ENCODE measurements at regions not wholly inside any gene's neighbourhood (a gene's known extent, or its start where the extent isn't known, plus 50 kb on each side); places are given as distances from the start of the nearest gene placed in this dataset.
"Not testable (repeated sequence)": the region's sequence is repeated elsewhere in the genome, so short reads cannot be mapped to it uniquely, and the experiment has no call there.

DNA sequence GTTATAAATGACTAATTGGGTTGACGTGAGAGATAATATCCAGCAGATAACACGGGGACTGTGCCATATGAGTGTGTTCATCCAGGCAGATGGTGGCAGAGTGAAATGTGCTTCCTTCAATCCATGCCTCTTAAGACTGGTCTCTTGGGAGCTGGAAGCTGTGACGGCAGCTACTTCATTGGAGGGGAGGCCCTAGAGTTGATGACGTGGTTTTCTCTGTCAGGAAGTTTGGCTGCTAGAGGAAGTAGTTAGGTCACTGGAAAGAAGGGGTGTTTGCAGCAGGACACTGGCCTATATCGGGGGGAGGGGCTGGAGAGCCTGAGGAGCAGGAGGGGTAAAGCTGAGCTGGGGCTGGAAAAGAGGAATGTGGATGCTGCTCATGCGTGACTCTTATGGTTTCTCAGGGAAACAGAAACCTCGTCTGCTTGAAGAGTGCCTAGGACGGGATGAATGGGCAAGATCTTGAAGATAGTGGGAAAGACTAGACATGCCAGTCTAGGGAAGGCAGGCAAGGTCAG is 3051.6 kb downstream of the RPIA start:
- DNase-seq, result not testable (repeated sequence)

- DNase-seq, result not testable (repeated sequence)
Observed at GRCh38 chr2:91743910-91744309, 3052.4 kb downstream of the RPIA start.

GRCh38 chr2:91744700-91745141 is 3053.2 kb downstream of the RPIA start:
- not testable (repeated sequence) for DNase-seq

GRCh38 chr2:91748902-91749301 is 3057.4 kb downstream of the RPIA start:
- DNase-seq, result no peak

DNA sequence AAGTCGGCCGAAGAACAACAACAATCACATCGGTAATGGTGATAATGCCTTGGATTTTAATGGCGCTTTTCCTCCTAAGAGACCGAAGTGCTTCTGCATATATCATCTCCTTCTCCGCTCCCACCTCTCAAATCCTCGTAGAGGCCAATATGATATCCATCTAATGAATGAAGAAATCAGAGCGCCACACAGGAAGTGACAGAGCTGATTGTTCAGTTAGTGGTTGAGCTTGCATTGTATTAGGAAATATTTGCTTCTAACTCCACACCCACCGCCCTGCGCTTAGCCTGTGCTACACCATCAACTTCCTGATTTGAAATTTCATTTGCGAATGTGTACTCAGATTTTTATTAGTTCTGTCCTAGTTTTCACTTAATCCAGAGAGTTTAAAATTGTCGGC is 3058.2 kb downstream of the RPIA start:
- not testable (repeated sequence) for DNase-seq

GRCh38 chr2:91759361-91759941 is 3068.0 kb downstream of the RPIA start:
- not testable (repeated sequence) for DNase-seq

DNA sequence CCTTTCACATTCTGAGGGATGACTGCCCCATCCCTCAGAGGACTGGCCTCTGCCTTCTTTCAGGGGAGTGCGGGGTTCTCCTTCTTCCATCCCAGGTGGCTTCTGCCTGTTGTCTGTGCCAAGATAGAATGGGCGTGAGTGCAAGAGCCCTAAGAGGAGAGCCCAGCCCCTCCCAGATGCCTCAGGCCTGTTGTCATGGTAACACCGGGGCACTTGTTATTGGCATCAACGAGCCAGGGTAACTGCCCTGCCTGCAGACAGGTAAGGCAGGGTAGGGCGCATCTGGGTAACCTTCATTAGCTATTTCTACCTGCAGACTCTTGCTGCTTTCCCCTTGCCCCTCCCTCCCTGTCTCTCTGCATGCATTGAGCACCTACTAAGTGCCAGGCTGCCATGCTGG is 3069.2 kb downstream of the RPIA start:
- DNase-seq, result not testable (repeated sequence)

- not testable (repeated sequence) for DNase-seq
Observed at GRCh38 chr2:91762312-91762711, 3070.8 kb downstream of the RPIA start.

GRCh38 chr2:91763710-91764109 is 3072.2 kb downstream of the RPIA start:
- not testable (repeated sequence) for DNase-seq

- not testable (repeated sequence) for DNase-seq
Observed at GRCh38 chr2:91764581-91765002, 3073.1 kb downstream of the RPIA start.

DNA sequence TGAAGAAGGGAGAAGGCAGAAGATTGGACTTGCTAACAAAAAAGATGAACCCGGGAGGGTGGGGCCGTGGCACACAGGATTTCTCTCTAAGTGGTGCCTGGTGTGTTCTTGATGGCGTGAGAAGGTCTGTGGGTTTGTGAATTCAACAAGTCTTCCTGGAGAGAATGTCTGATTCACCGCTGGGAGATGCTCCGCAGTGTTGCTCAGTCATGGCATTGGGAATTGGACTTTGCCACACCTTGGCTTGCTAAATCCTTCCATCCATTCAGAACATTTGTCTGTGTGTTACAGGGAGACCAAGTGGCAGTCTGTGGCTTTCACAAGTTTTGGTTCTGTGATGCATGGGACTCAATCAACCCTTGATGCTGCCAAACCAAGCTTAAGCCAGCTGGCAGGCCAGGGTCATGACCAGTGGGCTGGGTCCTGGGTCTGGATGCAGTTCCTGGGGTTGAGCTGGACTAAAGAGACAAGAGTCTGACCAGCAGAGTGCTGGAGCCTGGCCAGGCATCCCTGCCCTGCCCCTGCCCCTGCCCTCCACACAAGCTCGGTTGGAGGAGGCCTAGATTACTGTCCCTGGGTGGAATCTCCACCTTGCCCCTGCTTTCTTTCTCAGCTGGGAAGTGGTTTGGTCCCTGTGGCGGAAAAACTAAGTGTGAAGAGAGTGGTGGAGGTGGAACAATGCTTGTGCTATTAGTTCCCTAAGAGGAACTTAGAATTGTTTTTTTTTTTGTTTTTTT is 3073.7 kb downstream of the RPIA start:
- DNase-seq, result not testable (repeated sequence)

GRCh38 chr2:91766349-91767048 is 3075.0 kb downstream of the RPIA start:
- DNase-seq, result peak; percentile 42

DNA sequence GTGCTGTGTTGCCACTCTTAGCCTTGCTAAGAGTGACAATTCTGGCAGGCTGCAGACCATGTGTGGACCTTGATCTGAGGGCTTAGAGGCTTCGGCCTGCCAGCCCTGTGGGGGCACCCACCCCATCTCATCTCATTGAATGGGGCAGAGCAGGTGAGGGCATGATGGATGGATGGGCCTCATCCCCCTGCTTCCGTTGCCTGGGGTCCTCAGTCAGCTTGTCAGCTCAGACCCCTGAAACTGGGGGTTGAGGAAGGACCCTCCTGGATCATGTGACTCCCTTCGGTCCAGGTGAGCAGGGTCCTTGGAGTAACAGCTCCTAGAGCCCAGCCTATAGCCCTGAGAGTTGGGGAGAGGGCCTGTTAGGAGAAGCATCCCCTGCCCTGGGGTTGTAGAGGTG is 3076.8 kb downstream of the RPIA start:
- not testable (repeated sequence) for DNase-seq

- DNase-seq, result not testable (repeated sequence)
Observed at GRCh38 chr2:91768997-91769396, 3077.5 kb downstream of the RPIA start.

- not testable (repeated sequence) for DNase-seq
Observed at GRCh38 chr2:91770046-91770575, 3078.6 kb downstream of the RPIA start.

GRCh38 chr2:91771604-91772003 is 3080.1 kb downstream of the RPIA start:
- not testable (repeated sequence) for DNase-seq

- DNase-seq, result not testable (repeated sequence)
Observed at GRCh38 chr2:91772240-91772937, 3080.9 kb downstream of the RPIA start.

- DNase-seq, result not testable (repeated sequence)
Observed at GRCh38 chr2:91773810-91774209, 3082.3 kb downstream of the RPIA start.

DNA sequence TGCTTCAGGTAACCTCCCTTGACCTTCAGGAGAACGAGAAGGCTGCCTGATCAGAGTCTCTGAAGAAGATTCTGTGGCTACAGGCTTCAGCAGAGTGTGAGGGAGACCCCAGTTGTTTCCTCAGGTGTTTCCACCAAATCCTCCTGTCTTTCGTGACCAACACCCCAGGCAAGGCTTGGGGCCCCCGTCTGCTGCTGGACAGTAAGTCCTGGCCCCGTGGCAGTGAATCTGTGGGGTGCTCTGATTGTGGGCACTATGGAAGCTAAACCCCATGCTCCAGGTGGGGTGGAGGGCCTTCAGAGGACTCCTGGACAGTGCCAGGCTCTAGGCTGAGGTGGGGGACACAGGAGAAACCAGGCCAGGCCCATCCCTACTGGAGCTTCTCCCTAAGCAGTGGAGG is 3083.7 kb downstream of the RPIA start:
- not testable (repeated sequence) for DNase-seq

DNA sequence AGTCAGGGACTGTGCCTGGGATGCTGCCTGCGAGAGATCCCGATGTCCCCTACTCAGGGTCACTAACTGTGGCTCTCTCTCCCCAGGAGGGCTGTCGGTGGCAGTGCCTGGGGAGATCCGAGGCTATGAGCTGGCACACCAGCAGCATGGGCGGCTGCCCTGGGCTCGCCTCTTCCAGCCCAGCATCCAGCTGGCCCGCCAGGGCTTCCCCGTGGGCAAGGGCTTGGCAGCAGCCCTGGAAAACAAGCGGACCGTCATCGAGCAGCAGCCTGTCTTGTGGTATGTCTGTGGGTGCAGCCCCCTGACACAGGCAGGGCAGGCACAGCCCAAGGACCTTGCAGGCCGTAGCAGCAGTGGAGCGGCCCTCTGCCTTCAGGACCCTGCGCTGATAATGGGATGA is 3088.9 kb downstream of the RPIA start:
- not testable (repeated sequence) for DNase-seq

- not testable (repeated sequence) for DNase-seq
Observed at GRCh38 chr2:91809391-91809790, 3061.8 kb upstream of the TEKT4 start.

Data from hematopoietic multipotent progenitor cell treated with erythropoietin and hydrocortisone succinate and interleukin-3 and kit ligand, for 8 days (in vitro differentiated cells).